Gastroesophageal sphincter (tissue), 3 donors: ENCODE measurements at regions not wholly inside any gene's neighbourhood (a gene's known extent, or its start where the extent isn't known, plus 50 kb on each side); places are given as distances from the start of the nearest gene placed in this dataset.

ENCODE experiments used
- POLR2AphosphoS5 ChIP-seq: sonication (generic); formaldehyde crosslinking; IDR thresholded peaks from one replicate; pipeline ENCODE4 v1.6.1; 2017; ENCODE audit warnings: antibody characterized with exemption
- TF ChIP-seq, protein P1 (sequence below), 4 experiments: fragments of 200-600 bp in 2 of 4; fragments of 450-650 bp in 2 of 4; sonication (generic) in 1 of 4; IDR thresholded peaks; one replicate each; pipeline ENCODE4 v1.5.1; 2017 to 2019; ENCODE audit warnings: antibody characterized with exemption in 4 of 4, mild to moderate bottlenecking in 2 of 4, moderate library complexity in 2 of 4

DNA sequence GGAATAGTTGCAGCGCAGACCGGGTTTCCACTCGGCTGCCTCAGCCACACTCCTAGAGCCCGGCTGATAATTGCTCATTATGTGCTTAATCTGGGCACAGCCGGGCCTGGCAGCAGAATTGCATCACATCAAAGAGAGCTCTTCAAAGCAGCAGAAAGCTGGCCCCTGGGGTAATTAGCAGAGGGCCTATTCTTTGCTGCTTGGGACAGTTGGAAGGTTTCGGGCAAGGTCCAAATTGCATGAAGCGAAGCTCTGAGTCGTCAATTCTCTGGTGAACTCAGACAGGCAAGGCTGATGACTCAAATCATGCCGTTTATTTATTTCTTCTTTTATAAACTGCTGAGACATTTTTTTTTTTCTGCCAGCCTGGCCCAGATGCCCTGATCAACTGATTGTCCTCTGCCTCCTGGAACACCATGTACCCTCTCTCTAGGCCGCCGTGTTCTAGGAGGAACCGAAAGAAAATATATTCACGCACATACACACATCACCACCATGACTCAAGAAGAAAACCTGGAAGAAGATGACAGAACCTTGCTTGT lies 242.2 kb downstream of the RAB11FIP2 start:
- TF ChIP-seq, protein P1, sequence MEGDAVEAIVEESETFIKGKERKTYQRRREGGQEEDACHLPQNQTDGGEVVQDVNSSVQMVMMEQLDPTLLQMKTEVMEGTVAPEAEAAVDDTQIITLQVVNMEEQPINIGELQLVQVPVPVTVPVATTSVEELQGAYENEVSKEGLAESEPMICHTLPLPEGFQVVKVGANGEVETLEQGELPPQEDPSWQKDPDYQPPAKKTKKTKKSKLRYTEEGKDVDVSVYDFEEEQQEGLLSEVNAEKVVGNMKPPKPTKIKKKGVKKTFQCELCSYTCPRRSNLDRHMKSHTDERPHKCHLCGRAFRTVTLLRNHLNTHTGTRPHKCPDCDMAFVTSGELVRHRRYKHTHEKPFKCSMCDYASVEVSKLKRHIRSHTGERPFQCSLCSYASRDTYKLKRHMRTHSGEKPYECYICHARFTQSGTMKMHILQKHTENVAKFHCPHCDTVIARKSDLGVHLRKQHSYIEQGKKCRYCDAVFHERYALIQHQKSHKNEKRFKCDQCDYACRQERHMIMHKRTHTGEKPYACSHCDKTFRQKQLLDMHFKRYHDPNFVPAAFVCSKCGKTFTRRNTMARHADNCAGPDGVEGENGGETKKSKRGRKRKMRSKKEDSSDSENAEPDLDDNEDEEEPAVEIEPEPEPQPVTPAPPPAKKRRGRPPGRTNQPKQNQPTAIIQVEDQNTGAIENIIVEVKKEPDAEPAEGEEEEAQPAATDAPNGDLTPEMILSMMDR (IDR thresholded peaks at IDR 0.05), result no peak
- TF ChIP-seq POLR2AphosphoS5, result no peak
